Tibial artery (tissue), 4 donors: ENCODE measurements at regions not wholly inside any gene's neighbourhood (a gene's known extent, or its start where the extent isn't known, plus 50 kb on each side); places are given as distances from the start of the nearest gene placed in this dataset.

Experiments
- DNase-seq, 2 donors: peaks; one replicate each; pipeline ENCODE4 v3.0.0-alpha.2; 2019
- H3K27ac ChIP-seq, 2 donors: fragments of 200-600 bp; sonication (generic) in 1 of 2; 1 replicate in 1 of 2; 2 replicates in 1 of 2; pipeline ENCODE4 v1.5.1; 2018 to 2019; ENCODE audit warnings: mild to moderate bottlenecking in 1 of 2
- H3K27me3 ChIP-seq, 2 donors: fragments of 200-600 bp; sonication (generic) in 1 of 2; one replicate each; pipeline versions ENCODE4 v1.5.1 to v1.6.0; 2016 to 2019
- H3K36me3 ChIP-seq, 3 donors: fragments of 200-600 bp; sonication (generic) in 2 of 3; one replicate each; pipeline ENCODE4 v1.5.1; 2016 to 2019; ENCODE audit warnings: mild to moderate bottlenecking in 2 of 3
- H3K4me1 ChIP-seq, 4 donors: fragments of 200-600 bp; sonication (generic) in 2 of 4; 1 replicate in 3 of 4; 2 replicates in 1 of 4; pipeline ENCODE4 v1.5.1; 2016 to 2019
- H3K4me3 ChIP-seq, 2 donors: fragments of 200-600 bp; sonication (generic) in 1 of 2; 1 replicate in 1 of 2; 2 replicates in 1 of 2; pipeline ENCODE4 v1.5.1; 2018 to 2019; ENCODE audit warnings: mild to moderate bottlenecking in 2 of 2
- H3K9me3 ChIP-seq, 3 donors: fragments of 200-600 bp; sonication (generic) in 1 of 3; one replicate each; pipeline ENCODE4 v1.5.1; 2016 to 2019
- intact Hi-C: fragments of 100-400 bp; cut with DNase I; formaldehyde crosslinking; loops from one replicate; pipeline ENCODE4 v1.15.0; 2023; ENCODE audit warnings: low total_unique reads
- TF ChIP-seq, protein P1 (sequence below), 2 experiments: fragments of 200-600 bp in 1 of 2; fragments of 450-650 bp in 1 of 2; IDR thresholded peaks; one replicate each; pipeline ENCODE4 v1.5.1; 2017 to 2019; ENCODE audit warnings: antibody characterized with exemption in 2 of 2, mild to moderate bottlenecking in 1 of 2, moderate library complexity in 1 of 2

DNA sequence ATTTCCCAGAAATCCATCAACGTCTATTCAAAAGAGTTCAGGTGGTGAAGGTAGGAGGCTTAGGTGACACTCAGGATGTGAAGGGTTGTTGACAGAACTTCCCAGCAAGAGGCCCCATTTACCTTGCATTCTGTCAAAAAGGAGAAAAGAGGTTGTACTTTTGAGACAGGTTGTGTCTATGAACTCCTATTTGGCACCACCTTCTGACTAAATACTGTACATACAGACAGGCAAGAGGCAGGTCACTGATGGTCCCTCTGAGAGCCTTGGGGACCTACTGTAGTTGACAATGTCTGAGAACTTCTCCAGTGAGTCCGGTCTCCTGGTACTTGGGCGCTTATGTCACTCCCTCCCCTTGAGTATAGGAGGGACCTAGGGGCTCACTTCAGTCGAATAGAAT, 479.3 kb upstream of the ZFHX3 start:
- H3K9me3 ChIP-seq, result no peaks in the 10 kb centered on the region
- no peak overlapping the region for H3K27ac ChIP-seq
- TF ChIP-seq, protein P1, sequence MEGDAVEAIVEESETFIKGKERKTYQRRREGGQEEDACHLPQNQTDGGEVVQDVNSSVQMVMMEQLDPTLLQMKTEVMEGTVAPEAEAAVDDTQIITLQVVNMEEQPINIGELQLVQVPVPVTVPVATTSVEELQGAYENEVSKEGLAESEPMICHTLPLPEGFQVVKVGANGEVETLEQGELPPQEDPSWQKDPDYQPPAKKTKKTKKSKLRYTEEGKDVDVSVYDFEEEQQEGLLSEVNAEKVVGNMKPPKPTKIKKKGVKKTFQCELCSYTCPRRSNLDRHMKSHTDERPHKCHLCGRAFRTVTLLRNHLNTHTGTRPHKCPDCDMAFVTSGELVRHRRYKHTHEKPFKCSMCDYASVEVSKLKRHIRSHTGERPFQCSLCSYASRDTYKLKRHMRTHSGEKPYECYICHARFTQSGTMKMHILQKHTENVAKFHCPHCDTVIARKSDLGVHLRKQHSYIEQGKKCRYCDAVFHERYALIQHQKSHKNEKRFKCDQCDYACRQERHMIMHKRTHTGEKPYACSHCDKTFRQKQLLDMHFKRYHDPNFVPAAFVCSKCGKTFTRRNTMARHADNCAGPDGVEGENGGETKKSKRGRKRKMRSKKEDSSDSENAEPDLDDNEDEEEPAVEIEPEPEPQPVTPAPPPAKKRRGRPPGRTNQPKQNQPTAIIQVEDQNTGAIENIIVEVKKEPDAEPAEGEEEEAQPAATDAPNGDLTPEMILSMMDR (IDR thresholded peaks at IDR 0.05), result no peak
- H3K4me1 ChIP-seq, result peaks cover 0 to 14% (median 4%) of the 10 kb centered on the region in 4 donors
- H3K36me3 ChIP-seq, result no peaks in the 10 kb centered on the region
- intact Hi-C loops, result no loop called here
- no peaks in the 10 kb centered on the region for H3K27me3 ChIP-seq
- H3K4me3 ChIP-seq, result no peak overlapping the region
- DNase-seq, result no peak

DNA sequence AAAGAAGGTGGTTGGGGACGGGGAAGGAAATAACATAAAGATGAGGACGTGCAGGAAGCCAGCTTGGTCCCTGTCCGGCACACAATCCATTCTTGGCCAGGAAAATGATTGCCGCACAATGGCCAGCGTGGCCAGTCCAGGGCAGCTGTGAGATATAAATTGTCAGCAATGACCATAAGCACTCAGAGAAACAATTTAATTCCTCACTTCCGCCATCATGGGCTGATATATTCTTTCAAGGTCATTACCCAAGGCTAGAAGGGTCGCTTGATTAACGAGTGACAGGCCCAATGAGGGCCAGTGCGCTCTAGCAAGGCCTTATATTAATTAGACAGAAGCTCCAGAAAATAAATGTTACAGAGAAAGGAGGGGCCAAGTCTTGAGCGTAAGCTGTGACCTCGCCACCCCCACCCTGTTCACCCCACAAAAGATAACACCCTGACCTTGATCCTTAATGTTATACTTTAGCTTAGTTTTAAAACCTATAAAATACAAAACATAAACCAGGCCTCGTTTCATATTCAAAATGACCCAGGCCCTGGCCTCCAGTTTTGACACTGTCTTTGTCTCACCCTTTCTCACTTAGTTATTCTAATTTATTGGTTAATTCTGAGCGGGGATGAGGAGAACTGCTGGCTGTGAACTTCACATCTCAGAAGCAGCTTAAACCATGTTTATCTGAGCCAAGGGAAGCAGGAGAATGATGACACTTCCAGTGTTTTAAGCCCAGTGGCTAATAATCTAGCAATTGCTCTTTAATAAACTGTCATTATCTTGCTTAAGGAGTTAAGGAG, 478.3 kb upstream of the ZFHX3 start:
- intact Hi-C loops, result no loop called here
- TF ChIP-seq, protein P1 (IDR thresholded peaks at IDR 0.05), result no peak
- H3K4me3 ChIP-seq, result no peak overlapping the region
- H3K27ac ChIP-seq, result no peak overlapping the region
- DNase-seq, result no peak
- H3K27me3 ChIP-seq, result no peaks in the 10 kb centered on the region
- H3K36me3 ChIP-seq, result no peaks in the 10 kb centered on the region
- peaks cover 0 to 8% (median 3%) of the 10 kb centered on the region in 4 donors for H3K4me1 ChIP-seq
- H3K9me3 ChIP-seq, result no peaks in the 10 kb centered on the region

DNA sequence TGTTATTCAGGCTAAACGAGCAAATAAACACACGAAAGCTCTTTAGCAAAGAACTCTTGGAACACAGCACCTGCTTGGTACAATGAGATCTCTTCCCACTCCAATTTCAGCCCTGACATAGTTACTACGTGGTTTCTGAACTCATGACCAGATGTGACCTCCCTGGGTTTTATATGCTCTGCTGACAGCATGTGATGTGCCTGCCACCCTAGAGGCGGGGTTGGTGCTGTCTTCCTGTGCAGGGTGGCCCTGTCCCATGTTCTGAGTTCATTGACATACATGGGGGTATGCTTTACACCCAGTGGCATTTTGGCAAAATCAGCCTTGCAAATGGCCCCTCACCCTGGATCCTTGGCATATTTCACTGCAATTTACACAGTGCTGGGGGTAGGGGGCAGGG, 475.3 kb upstream of the ZFHX3 start:
- DNase-seq, result no peak
- no peaks in the 10 kb centered on the region for H3K4me1 ChIP-seq
- intact Hi-C loops, result no loop called here
- H3K9me3 ChIP-seq, result no peaks in the 10 kb centered on the region
- TF ChIP-seq, protein P1 (IDR thresholded peaks at IDR 0.05), result no peak
- H3K36me3 ChIP-seq, result no peaks in the 10 kb centered on the region
- H3K4me3 ChIP-seq, result no peak overlapping the region
- no peaks in the 10 kb centered on the region for H3K27me3 ChIP-seq
- H3K27ac ChIP-seq, result no peak overlapping the region

DNA sequence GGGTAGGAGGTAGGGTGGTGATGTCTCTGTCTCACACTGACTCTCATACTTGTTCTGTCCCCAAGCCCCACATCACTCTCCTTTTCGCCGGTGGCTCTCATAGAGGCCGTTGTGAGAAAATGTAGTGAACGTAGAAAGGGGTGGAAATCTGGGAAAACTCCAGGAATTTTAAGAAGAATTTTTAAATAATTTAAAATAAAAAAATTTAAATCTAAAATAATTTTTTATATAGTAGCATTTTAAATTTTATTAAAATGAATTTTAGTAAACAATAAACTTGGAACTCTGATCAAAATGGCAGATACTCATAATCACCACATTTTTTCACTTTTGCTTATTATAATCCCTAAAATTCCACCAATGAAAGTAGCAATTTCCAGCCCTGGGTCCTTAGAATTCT, 473.6 kb upstream of the ZFHX3 start:
- intact Hi-C loops, result no loop called here
- Histone ChIP-seq H3K4me1 (no peaks in the 10 kb centered on the region), H3K4me3 (no peak overlapping the region), H3K36me3 (no peaks in the 10 kb centered on the region), H3K27ac (no peak overlapping the region), H3K9me3 (no peaks in the 10 kb centered on the region), H3K27me3 (no peaks in the 10 kb centered on the region)
- DNase-seq, result no peak
- TF ChIP-seq, protein P1 (IDR thresholded peaks at IDR 0.05), result no peak

DNA sequence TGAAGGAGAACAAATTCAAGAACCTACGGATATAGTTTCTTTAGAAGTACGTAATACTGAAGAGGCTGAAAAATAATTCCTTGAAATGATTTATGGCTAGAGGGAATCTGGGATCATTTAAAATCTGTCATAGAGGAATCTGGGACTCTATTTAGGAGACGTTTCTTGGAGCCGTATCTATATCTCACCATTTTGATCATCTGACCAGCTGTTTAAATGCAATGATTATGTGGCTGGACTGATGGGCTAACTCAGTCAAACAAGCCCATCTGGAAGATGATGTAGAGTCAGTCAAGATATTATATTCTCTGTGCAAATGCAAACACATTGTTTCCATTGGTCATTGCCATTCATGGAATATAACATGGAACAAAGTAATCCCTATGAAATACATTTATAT, 467.7 kb upstream of the ZFHX3 start:
- no peaks in the 10 kb centered on the region for H3K27me3 ChIP-seq
- H3K4me3 ChIP-seq, result no peak overlapping the region
- H3K36me3 ChIP-seq, result no peaks in the 10 kb centered on the region
- no peaks in the 10 kb centered on the region for H3K4me1 ChIP-seq
- no peak overlapping the region for H3K27ac ChIP-seq
- DNase-seq, result no peak
- no peaks in the 10 kb centered on the region for H3K9me3 ChIP-seq
- TF ChIP-seq, protein P1 (IDR thresholded peaks at IDR 0.05), result no peak
- intact Hi-C loops, result no loop called here
